DMS53 (cell line): ENCODE measurements at regions not wholly inside any gene's neighbourhood (a gene's known extent, or its start where the extent isn't known, plus 50 kb on each side); places are given as distances from the start of the nearest gene placed in this dataset.

Experiments
- DNase-seq: peaks from one replicate; lab custom pipeline; 2025; lab: John Stamatoyannopoulos, UW

GRCh38 chr9:119092125-119092524, 277.1 kb downstream of the BRINP1 start:
- no peak for DNase-seq

DNA sequence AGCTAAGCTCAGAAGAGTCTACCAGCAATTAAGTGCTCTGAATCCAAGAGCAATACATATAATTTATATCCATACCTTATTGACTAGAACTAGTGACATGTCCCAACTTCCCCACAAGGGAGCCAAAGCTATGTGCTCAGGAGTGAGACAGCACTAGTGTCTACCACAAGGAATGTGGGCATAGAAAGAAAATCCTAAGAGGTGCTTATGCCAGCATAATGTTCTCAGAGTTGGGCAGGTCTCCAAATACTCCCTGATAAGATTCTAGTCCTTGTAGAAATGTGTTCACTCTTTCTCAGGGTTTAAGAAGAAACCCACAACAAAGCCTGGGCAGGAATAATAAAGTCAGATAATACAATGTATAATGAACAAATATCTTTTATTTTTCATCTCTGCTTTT, 275.1 kb downstream of the BRINP1 start:
- no peak for DNase-seq

DNA sequence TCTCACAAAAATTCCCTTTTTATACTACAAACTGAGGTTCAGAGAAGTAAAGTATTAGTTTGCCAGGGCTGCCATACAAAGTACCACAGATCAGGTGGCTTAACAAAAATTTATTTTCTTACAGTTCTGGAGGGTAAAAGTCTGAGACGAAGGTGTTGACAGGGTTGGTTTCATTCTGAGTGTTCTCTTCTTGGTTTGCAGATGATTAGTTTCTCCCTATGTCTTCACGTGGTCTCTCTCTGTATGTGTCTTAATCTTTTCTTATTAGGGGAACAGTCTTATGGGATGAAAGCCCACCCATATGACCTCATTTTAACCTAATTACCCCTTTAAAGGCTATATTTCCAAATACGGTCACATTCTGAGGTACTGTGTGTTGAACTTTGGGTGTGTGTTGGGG, 274.2 kb downstream of the BRINP1 start:
- no peak for DNase-seq

GRCh38 chr9:119101048-119101447, 268.2 kb downstream of the BRINP1 start:
- no peak for DNase-seq

DNA sequence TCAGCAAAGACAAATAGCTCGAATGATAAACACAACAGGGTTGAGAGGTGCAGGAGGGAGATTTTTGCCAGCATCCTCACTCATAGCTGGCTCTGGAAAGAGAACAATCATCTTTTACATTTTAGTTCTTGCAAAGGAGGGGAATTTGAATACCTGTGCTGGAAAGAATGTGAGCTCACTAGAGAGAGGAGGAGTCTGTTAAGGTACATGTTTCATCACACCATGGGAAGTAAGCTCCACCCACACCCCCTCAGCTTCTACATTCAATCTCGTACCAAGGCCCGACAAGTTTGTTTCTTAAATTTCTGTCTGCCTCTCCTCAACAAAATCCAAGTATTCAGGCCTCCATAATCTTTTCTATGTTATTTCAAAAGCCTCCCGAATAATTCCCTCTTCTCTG, 254.6 kb downstream of the BRINP1 start:
- no peak for DNase-seq
